ENCODE measurements at regions not wholly inside any gene's neighbourhood (a gene's known extent, or its start where the extent isn't known, plus 50 kb on each side); places are given as distances from the start of the nearest gene placed in this dataset.

- TF ChIP-seq, protein P1, sequence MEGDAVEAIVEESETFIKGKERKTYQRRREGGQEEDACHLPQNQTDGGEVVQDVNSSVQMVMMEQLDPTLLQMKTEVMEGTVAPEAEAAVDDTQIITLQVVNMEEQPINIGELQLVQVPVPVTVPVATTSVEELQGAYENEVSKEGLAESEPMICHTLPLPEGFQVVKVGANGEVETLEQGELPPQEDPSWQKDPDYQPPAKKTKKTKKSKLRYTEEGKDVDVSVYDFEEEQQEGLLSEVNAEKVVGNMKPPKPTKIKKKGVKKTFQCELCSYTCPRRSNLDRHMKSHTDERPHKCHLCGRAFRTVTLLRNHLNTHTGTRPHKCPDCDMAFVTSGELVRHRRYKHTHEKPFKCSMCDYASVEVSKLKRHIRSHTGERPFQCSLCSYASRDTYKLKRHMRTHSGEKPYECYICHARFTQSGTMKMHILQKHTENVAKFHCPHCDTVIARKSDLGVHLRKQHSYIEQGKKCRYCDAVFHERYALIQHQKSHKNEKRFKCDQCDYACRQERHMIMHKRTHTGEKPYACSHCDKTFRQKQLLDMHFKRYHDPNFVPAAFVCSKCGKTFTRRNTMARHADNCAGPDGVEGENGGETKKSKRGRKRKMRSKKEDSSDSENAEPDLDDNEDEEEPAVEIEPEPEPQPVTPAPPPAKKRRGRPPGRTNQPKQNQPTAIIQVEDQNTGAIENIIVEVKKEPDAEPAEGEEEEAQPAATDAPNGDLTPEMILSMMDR (IDR thresholded peaks at IDR 0.05), result no peak
- no peak for TF ChIP-seq POLR2A (IDR thresholded peaks at IDR 0.05)
These were observed 315.2 kb upstream of the G2E3 start for GRCh38 chr14:30243805-30244204.
